Keratinocyte (primary cell): ENCODE measurements at regions not wholly inside any gene's neighbourhood (a gene's known extent, or its start where the extent isn't known, plus 50 kb on each side); places are given as distances from the start of the nearest gene placed in this dataset.

Source experiments
- CTCF ChIP-seq, 3 experiments: IDR thresholded peaks in 1 of 3; conservative IDR thresholded peaks in 1 of 3; optimal IDR thresholded peaks in 1 of 3; 2 replicates in 2 of 3; 3 replicates in 1 of 3; pipeline versions ENCODE3 to v1.5.1; 2011; ENCODE audit warnings: low read length in 3 of 3, mild to moderate bottlenecking in 3 of 3, moderate library complexity in 2 of 3, control low read depth in 1 of 3, inconsistent platforms in 1 of 3; ENCODE audit not compliant: insufficient read depth in 2 of 3; ENCODE audit errors: extremely low read depth in 1 of 3
- EZH2 ChIP-seq: IDR thresholded peaks from one replicate; pipeline ENCODE4 v1.6.1; 2012; ENCODE audit warnings: inconsistent platforms, mild to moderate bottlenecking, low read length, moderate library complexity

GRCh38 chr4:36704289-36704688 lies 422.9 kb downstream of the DTHD1 start:
- TF ChIP-seq CTCF (optimal IDR thresholded peaks at IDR 0.05 in 1 of 3, IDR thresholded peaks at IDR 0.05 in 1 of 3, conservative IDR thresholded peaks at IDR 0.05 in 1 of 3; ENCODE audit: extremely low read depth in 1 of 3, insufficient read depth in 2 of 3, low read length in 3 of 3) (no peak), EZH2 (no peak)
